ENCODE measurements at regions not wholly inside any gene's neighbourhood (a gene's known extent, or its start where the extent isn't known, plus 50 kb on each side); places are given as distances from the start of the nearest gene placed in this dataset.

DNA sequence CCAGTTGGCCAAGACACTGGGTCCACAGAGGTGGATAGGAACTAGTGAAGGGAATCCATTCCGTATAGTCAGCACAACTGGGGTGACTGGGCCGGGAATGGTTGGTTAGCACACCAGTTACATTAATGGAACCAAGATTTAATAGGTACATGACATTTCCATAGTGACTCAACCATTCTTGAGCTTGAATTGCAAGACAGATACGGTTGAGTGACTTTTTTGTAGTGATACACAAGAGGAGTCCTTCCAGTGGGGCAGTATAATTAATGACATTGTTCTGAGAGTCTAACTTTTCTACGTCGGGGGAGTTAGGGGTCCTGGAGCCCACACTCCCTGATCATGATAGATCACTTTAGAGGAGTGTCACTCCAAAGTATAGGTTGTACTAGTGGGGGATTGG, 211.6 kb upstream of the CXCL13 start:
- no peak overlapping the region for H3K4me2 ChIP-seq
- H3K36me3 ChIP-seq: no peaks in the 10 kb centered on the region
- no peaks in the 10 kb centered on the region for H3K9me3 ChIP-seq (ENCODE audit: low read depth)
- no peak overlapping the region for H3K4me3 ChIP-seq
- H4K20me1 ChIP-seq (ENCODE audit: low read depth): no peaks in the 10 kb centered on the region
- no peak overlapping the region for H3K27ac ChIP-seq
- H3K36me3 Mint-ChIP-seq: no peaks in the 10 kb centered on the region
- peaks cover 2% of the 10 kb centered on the region for H3K27me3 Mint-ChIP-seq (ENCODE audit: insufficient read depth, low read depth)
- no peaks in the 10 kb centered on the region for H3K27me3 ChIP-seq
- no peaks in the 10 kb centered on the region for H3K4me1 ChIP-seq
- no peaks in the 10 kb centered on the region for H3F3A ChIP-seq (ENCODE audit: low read depth)
- no peak overlapping the region for H3K9ac ChIP-seq
- DNase-seq (ENCODE audit: low spot score): no peak
- no peak for TF ChIP-seq CTCF (IDR thresholded peaks at IDR 0.05)
- no peak for TF ChIP-seq EZH2 (IDR thresholded peaks at IDR 0.05)
- no peak for TF ChIP-seq EZH2phosphoT487 (IDR thresholded peaks at IDR 0.05)
- H3K9me3 Mint-ChIP-seq: no peaks in the 10 kb centered on the region
- H3K4me1 Mint-ChIP-seq: peaks cover 13% of the 10 kb centered on the region
- no peak overlapping the region for H3K4me3 Mint-ChIP-seq
- H3K79me2 ChIP-seq (ENCODE audit: low read depth): no peaks in the 10 kb centered on the region
- H2AFZ ChIP-seq (replicated peaks): no peak overlapping the region
- H3K27ac Mint-ChIP-seq: no peak overlapping the region

GRCh38 chr4:77395481-77395880, 210.1 kb upstream of the CXCL13 start:
- no peaks in the 10 kb centered on the region for H3K27me3 Mint-ChIP-seq (ENCODE audit: insufficient read depth, low read depth)
- no peaks in the 10 kb centered on the region for H3K79me2 ChIP-seq (ENCODE audit: low read depth)
- H4K20me1 ChIP-seq (ENCODE audit: low read depth): no peaks in the 10 kb centered on the region
- H3K27ac ChIP-seq: no peak overlapping the region
- TF ChIP-seq EZH2phosphoT487 (IDR thresholded peaks at IDR 0.05): no peak
- no peak for TF ChIP-seq CTCF (IDR thresholded peaks at IDR 0.05)
- H3K9me3 Mint-ChIP-seq: no peaks in the 10 kb centered on the region
- no peak overlapping the region for H2AFZ ChIP-seq (replicated peaks)
- no peaks in the 10 kb centered on the region for H3F3A ChIP-seq (ENCODE audit: low read depth)
- peaks cover 13% of the 10 kb centered on the region for H3K4me1 Mint-ChIP-seq
- no peak overlapping the region for H3K4me3 Mint-ChIP-seq
- no peaks in the 10 kb centered on the region for H3K36me3 Mint-ChIP-seq
- no peaks in the 10 kb centered on the region for H3K9me3 ChIP-seq (ENCODE audit: low read depth)
- no peak overlapping the region for H3K9ac ChIP-seq
- no peaks in the 10 kb centered on the region for H3K27me3 ChIP-seq
- H3K4me2 ChIP-seq: no peak overlapping the region
- H3K4me3 ChIP-seq: no peak overlapping the region
- H3K27ac Mint-ChIP-seq: no peak overlapping the region
- no peaks in the 10 kb centered on the region for H3K36me3 ChIP-seq
- DNase-seq (ENCODE audit: low spot score): no peak
- H3K4me1 ChIP-seq: no peaks in the 10 kb centered on the region

DNA sequence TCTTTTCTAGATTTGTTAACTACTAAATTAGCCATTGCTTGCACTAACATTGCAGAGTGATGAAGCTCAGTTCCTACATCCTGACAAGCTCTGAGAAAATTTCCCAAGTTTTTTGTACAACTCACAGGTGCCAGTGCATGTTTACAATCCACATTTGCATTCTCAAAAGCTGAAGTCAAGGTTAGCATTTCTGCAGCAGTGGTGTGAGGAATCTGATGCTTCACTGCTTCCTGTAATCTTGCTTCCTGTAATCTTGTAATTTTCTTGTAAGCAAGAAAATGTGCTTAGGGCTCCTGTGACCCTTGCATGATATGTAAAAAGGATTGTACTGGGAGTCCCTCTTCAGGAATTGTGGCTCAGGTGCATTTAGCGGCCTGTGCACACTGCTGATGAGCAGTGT, 207.4 kb upstream of the CXCL13 start:
- H2AFZ ChIP-seq (replicated peaks): no peak overlapping the region
- H3F3A ChIP-seq (ENCODE audit: low read depth): no peaks in the 10 kb centered on the region
- DNase-seq (ENCODE audit: low spot score): no peak
- H3K27ac ChIP-seq: no peak overlapping the region
- H3K27me3 ChIP-seq: no peaks in the 10 kb centered on the region
- no peak overlapping the region for H3K27ac Mint-ChIP-seq
- no peak for TF ChIP-seq EZH2 (IDR thresholded peaks at IDR 0.05)
- TF ChIP-seq EZH2phosphoT487 (IDR thresholded peaks at IDR 0.05): no peak
- no peak for TF ChIP-seq CTCF (IDR thresholded peaks at IDR 0.05)
- no peaks in the 10 kb centered on the region for H3K36me3 ChIP-seq
- H3K9me3 Mint-ChIP-seq: no peaks in the 10 kb centered on the region
- H3K4me3 ChIP-seq: no peak overlapping the region
- no peaks in the 10 kb centered on the region for H4K20me1 ChIP-seq (ENCODE audit: low read depth)
- no peaks in the 10 kb centered on the region for H3K36me3 Mint-ChIP-seq
- no peak overlapping the region for H3K4me2 ChIP-seq
- H3K4me1 Mint-ChIP-seq: peaks cover 10% of the 10 kb centered on the region
- H3K9ac ChIP-seq: no peak overlapping the region
- H3K27me3 Mint-ChIP-seq (ENCODE audit: insufficient read depth, low read depth): no peaks in the 10 kb centered on the region
- no peak overlapping the region for H3K4me3 Mint-ChIP-seq
- no peaks in the 10 kb centered on the region for H3K9me3 ChIP-seq (ENCODE audit: low read depth)
- no peaks in the 10 kb centered on the region for H3K79me2 ChIP-seq (ENCODE audit: low read depth)
- H3K4me1 ChIP-seq: no peaks in the 10 kb centered on the region

GRCh38 chr4:77399831-77400230, 205.8 kb upstream of the CXCL13 start:
- TF ChIP-seq EZH2phosphoT487 (IDR thresholded peaks at IDR 0.05): no peak
- TF ChIP-seq EZH2 (IDR thresholded peaks at IDR 0.05): no peak
- TF ChIP-seq CTCF (IDR thresholded peaks at IDR 0.05): no peak
- Histone ChIP-seq H3K4me3 (no peak overlapping the region), H4K20me1 (ENCODE audit: low read depth) (no peaks in the 10 kb centered on the region), H3F3A (ENCODE audit: low read depth) (no peaks in the 10 kb centered on the region), H3K79me2 (ENCODE audit: low read depth) (no peaks in the 10 kb centered on the region), H3K9me3 (ENCODE audit: low read depth) (no peaks in the 10 kb centered on the region), H3K4me1 (no peaks in the 10 kb centered on the region), H2AFZ (replicated peaks) (no peak overlapping the region), H3K9ac (no peak overlapping the region), H3K27me3 (no peaks in the 10 kb centered on the region), H3K27ac (no peak overlapping the region), H3K36me3 (no peaks in the 10 kb centered on the region), H3K4me2 (no peak overlapping the region)
- H3K27me3 Mint-ChIP-seq (ENCODE audit: insufficient read depth, low read depth): no peaks in the 10 kb centered on the region
- H3K36me3 Mint-ChIP-seq: no peaks in the 10 kb centered on the region
- no peak overlapping the region for H3K27ac Mint-ChIP-seq
- DNase-seq (ENCODE audit: low spot score): no peak
- no peaks in the 10 kb centered on the region for H3K4me1 Mint-ChIP-seq
- H3K4me3 Mint-ChIP-seq: no peak overlapping the region
- H3K9me3 Mint-ChIP-seq: no peaks in the 10 kb centered on the region
